B cell (primary cell): ENCODE measurements at regions not wholly inside any gene's neighbourhood (a gene's known extent, or its start where the extent isn't known, plus 50 kb on each side); places are given as distances from the start of the nearest gene placed in this dataset.

Experiments
- ATAC-seq: fragments of 200-7000 bp; cut with Tn5 transposase; one replicate; pipeline ENCODE4 v1.10.0; 2021; ENCODE audit warnings: low read depth, mild to moderate bottlenecking, moderate number of reproducible peaks, moderate library complexity
- CTCF ChIA-PET: fragments of 350-600 bp; sonication (Branson Sonifier 250); formaldehyde crosslinking; loops from one replicate; lab custom pipeline; 2021; ENCODE audit warnings: antibody characterized with exemption, inconsistent platforms; lab: Charles Lee
- POLR2A ChIA-PET: fragments of 350-600 bp; sonication (Branson Sonifier 250); formaldehyde crosslinking; loops from one replicate; lab custom pipeline; 2021; ENCODE audit warnings: antibody characterized with exemption; lab: Charles Lee
- DNase-seq: peaks from one replicate; pipeline ENCODE4 v3.0.0; 2013
- H2AFZ ChIP-seq: 2 replicates; pipeline ENCODE4 v1.6.1; 2012; ENCODE audit warnings: mild to moderate bottlenecking, low read depth, low read length; ENCODE audit not compliant: insufficient read depth, poor library complexity, severe bottlenecking
- H3K27ac ChIP-seq, 2 donors: 1 replicate in 1 of 2; 2 replicates in 1 of 2; pipeline ENCODE4 v1.5.1; 2012 to 2013; ENCODE audit warnings: low read length in 2 of 2, mild to moderate bottlenecking in 2 of 2, moderate library complexity in 1 of 2
- H3K27me3 ChIP-seq, 4 experiments: fragments of 200-600 bp in 1 of 4; sonication (generic) in 1 of 4; replicated peaks in 1 of 4; 1 replicate in 2 of 4; 2 replicates in 2 of 4; pipeline versions ENCODE4 v1.6.1 to v1.7.0; 2013 to 2016; ENCODE audit warnings: low read length in 3 of 4, mild to moderate bottlenecking in 2 of 4, mixed read lengths in 1 of 4, moderate library complexity in 1 of 4; ENCODE audit not compliant: insufficient read depth in 4 of 4, control insufficient read depth in 3 of 4; ENCODE audit errors: control extremely low read depth in 1 of 4
- H3K36me3 ChIP-seq, 2 experiments: replicated peaks in 1 of 2; 1 replicate in 1 of 2; 2 replicates in 1 of 2; pipeline versions ENCODE4 v1.6.1 to v1.7.1; 2013; ENCODE audit warnings: low read length in 1 of 2; ENCODE audit not compliant: insufficient read depth in 2 of 2, control insufficient read depth in 1 of 2; ENCODE audit errors: control extremely low read depth in 1 of 2, extremely low read depth in 1 of 2
- H3K4me1 ChIP-seq, 2 donors: fragments of 200-600 bp in 1 of 2; sonication (generic) in 1 of 2; 1 replicate in 1 of 2; 2 replicates in 1 of 2; pipeline versions ENCODE4 v1.5.1 to v1.6.1; 2013 to 2017; ENCODE audit warnings: low read length in 2 of 2; ENCODE audit not compliant: control insufficient read depth in 2 of 2, insufficient read depth in 2 of 2
- H3K4me2 ChIP-seq: replicated peaks from 2 replicates; pipeline ENCODE3; 2012; ENCODE audit warnings: mild to moderate bottlenecking, low read depth, low read length; ENCODE audit not compliant: poor library complexity, severe bottlenecking
- H3K4me3 ChIP-seq, 5 experiments: fragments of 200-600 bp in 1 of 5; sonication (generic) in 1 of 5; 1 replicate in 3 of 5; 2 replicates in 2 of 5; pipeline versions ENCODE4 v1.5.1 to v1.7.0; 2011 to 2016; ENCODE audit warnings: low read length in 4 of 5, mild to moderate bottlenecking in 4 of 5, low read depth in 2 of 5, control low read depth in 1 of 5, moderate library complexity in 1 of 5; ENCODE audit not compliant: insufficient read depth in 1 of 5; ENCODE audit errors: control extremely low read depth in 1 of 5, extremely low read depth in 1 of 5
- H3K79me2 ChIP-seq: fragments of 200-600 bp; sonication (generic); one replicate; pipeline ENCODE4 v1.6.0; 2016; ENCODE audit warnings: low read length; ENCODE audit not compliant: control insufficient read depth, insufficient read depth
- H3K9ac ChIP-seq: fragments of 200-600 bp; sonication (generic); 2 replicates; pipeline ENCODE4 v1.6.1; 2017; ENCODE audit warnings: mild to moderate bottlenecking, low read length, moderate library complexity
- H3K9me3 ChIP-seq, 3 donors: one replicate each; pipeline versions ENCODE4 v1.6.1 to v1.7.1; 2013; ENCODE audit warnings: low read length in 2 of 3; ENCODE audit not compliant: control insufficient read depth in 2 of 3, insufficient read depth in 1 of 3; ENCODE audit errors: control extremely low read depth in 1 of 3
- H4K20me1 ChIP-seq: 2 replicates; pipeline ENCODE4 v1.6.0; 2012; ENCODE audit warnings: mild to moderate bottlenecking, low read length; ENCODE audit not compliant: insufficient read depth, control insufficient read depth, poor library complexity, severe bottlenecking
- H3K27ac Mint-ChIP-seq: one replicate; pipeline ENCODE4 v1.8.0; 2021; ENCODE audit warnings: mixed read lengths
- H3K27me3 Mint-ChIP-seq: one replicate; pipeline ENCODE4 v1.8.0; 2021; ENCODE audit warnings: mixed read lengths
- H3K4me1 Mint-ChIP-seq: one replicate; pipeline ENCODE4 v1.8.0; 2021; ENCODE audit warnings: mixed read lengths
- H3K4me3 Mint-ChIP-seq: one replicate; pipeline ENCODE4 v1.8.0; 2021; ENCODE audit warnings: mixed read lengths
- H3K9me3 Mint-ChIP-seq: one replicate; pipeline ENCODE4 v1.8.0; 2022; ENCODE audit warnings: mixed read lengths; ENCODE audit not compliant: insufficient read depth
- EZH2 ChIP-seq: IDR thresholded peaks from 2 replicates; pipeline ENCODE4 v1.6.1; 2012; ENCODE audit warnings: borderline replicate concordance, low read depth, mild to moderate bottlenecking, moderate library complexity, low read length; ENCODE audit not compliant: insufficient read depth, poor library complexity, severe bottlenecking
- WGBS: methylation state at CpG from one replicate; pipeline ENCODE4 v1.1.5; 2013; ENCODE audit warnings: missing lambda C conversion rate; ENCODE audit not compliant: insufficient coverage; 5-methylcytosine and 5-hydroxymethylcytosine counted together
- intact Hi-C: fragments of 100-400 bp; cut with micrococcal nuclease; formaldehyde crosslinking; loops from one replicate; pipeline ENCODE4 v1.10.0; 2022
- TF ChIP-seq, protein P1 (sequence below): fragments of 200-600 bp; IDR thresholded peaks from one replicate; pipeline ENCODE4 v1.8.0; 2022; ENCODE audit warnings: antibody characterized with exemption, mild to moderate bottlenecking

DNA sequence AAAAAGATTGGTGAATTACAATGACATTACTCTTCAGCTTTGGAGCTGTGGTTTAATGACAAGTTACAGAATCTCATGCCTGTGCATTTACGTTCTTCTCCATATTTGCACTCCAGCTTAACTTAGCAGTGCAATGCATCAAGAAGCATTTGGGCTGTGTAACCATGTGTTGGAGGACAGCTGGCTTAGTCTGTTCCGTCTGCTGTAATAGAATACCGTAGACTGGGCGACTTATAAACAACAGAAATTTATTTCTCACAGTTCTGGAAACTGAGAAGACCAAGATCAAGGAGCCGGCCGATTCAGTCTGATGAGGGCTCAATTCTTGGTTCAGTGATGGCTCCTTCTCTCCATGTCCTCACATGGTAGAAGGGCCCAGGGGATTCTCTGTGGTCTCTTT, 943.5 kb downstream of the BCL11B start:
- 100% methylated on average over 2 of the region's 6 CpGs for WGBS
- H3K27me3 Mint-ChIP-seq: no peaks in the 10 kb centered on the region
- Histone ChIP-seq H3K9ac (no peak overlapping the region), H2AFZ (no peak overlapping the region), H3K9me3 (peaks cover 0 to 8% (median 2%) of the 10 kb centered on the region in 3 donors), H4K20me1 (no peaks in the 10 kb centered on the region), H3K79me2 (no peaks in the 10 kb centered on the region), H3K27me3 (no peaks in the 10 kb centered on the region), H3K36me3 (no peaks in the 10 kb centered on the region), H3K27ac (no peak overlapping the region), H3K4me1 (no peaks in the 10 kb centered on the region), H3K4me3 (no peak overlapping the region), H3K4me2 (no peak overlapping the region)
- no peak for ATAC-seq
- no peak overlapping the region for H3K4me3 Mint-ChIP-seq
- no peak for TF ChIP-seq EZH2
- TF ChIP-seq, protein P1, sequence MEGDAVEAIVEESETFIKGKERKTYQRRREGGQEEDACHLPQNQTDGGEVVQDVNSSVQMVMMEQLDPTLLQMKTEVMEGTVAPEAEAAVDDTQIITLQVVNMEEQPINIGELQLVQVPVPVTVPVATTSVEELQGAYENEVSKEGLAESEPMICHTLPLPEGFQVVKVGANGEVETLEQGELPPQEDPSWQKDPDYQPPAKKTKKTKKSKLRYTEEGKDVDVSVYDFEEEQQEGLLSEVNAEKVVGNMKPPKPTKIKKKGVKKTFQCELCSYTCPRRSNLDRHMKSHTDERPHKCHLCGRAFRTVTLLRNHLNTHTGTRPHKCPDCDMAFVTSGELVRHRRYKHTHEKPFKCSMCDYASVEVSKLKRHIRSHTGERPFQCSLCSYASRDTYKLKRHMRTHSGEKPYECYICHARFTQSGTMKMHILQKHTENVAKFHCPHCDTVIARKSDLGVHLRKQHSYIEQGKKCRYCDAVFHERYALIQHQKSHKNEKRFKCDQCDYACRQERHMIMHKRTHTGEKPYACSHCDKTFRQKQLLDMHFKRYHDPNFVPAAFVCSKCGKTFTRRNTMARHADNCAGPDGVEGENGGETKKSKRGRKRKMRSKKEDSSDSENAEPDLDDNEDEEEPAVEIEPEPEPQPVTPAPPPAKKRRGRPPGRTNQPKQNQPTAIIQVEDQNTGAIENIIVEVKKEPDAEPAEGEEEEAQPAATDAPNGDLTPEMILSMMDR: no peak
- H3K27ac Mint-ChIP-seq: no peak overlapping the region
- intact Hi-C loops: no loop called here
- H3K9me3 Mint-ChIP-seq: no peaks in the 10 kb centered on the region
- ChIA-PET CTCF (no interaction called here), POLR2A (no interaction called here)
- no peak for DNase-seq
- no peaks in the 10 kb centered on the region for H3K4me1 Mint-ChIP-seq

DNA sequence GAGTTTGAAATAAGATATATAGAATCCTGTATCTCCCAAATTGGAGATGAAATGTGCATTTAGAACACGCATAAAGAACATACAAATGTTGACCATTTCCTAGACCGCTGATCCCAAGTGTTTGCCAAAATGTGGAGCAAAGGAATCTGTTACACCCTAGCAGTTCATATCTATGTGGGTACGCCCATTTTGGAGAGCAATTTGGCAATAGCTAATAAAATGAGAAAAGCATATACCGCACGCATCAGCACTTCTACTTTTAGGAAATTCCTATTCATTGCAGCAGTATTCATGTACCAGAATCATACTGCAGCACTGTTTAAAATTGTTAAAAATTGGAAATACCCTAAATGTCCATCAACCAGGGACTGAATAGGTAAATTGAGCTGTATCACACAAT, 937.8 kb downstream of the BCL11B start:
- ATAC-seq (no peak), DNase-seq (no peak)
- H3K27me3 ChIP-seq: no peaks in the 10 kb centered on the region
- H4K20me1 ChIP-seq: no peaks in the 10 kb centered on the region
- peaks cover 0 to 2% (median 0%) of the 10 kb centered on the region in 3 donors for H3K9me3 ChIP-seq
- H2AFZ ChIP-seq: no peak overlapping the region
- no peak overlapping the region for H3K27ac ChIP-seq
- no peak overlapping the region for H3K27ac Mint-ChIP-seq
- no peaks in the 10 kb centered on the region for H3K4me1 Mint-ChIP-seq
- TF ChIP-seq, protein P1: no peak
- no peak for TF ChIP-seq EZH2
- CTCF ChIA-PET: no interaction called here
- no peaks in the 10 kb centered on the region for H3K4me1 ChIP-seq
- no peak overlapping the region for H3K4me2 ChIP-seq
- no peaks in the 10 kb centered on the region for H3K79me2 ChIP-seq
- no CpG with 5 or more reads among the region's 5 CpGs for WGBS
- intact Hi-C loops: no loop called here
- no peaks in the 10 kb centered on the region for H3K36me3 ChIP-seq
- POLR2A ChIA-PET: no interaction called here
- no peak overlapping the region for H3K4me3 Mint-ChIP-seq
- H3K27me3 Mint-ChIP-seq: no peaks in the 10 kb centered on the region
- H3K9ac ChIP-seq: no peak overlapping the region
- H3K4me3 ChIP-seq: no peak overlapping the region
- no peaks in the 10 kb centered on the region for H3K9me3 Mint-ChIP-seq
